HAP-1 (cell line): ENCODE measurements at regions not wholly inside any gene's neighbourhood (a gene's known extent, or its start where the extent isn't known, plus 50 kb on each side); places are given as distances from the start of the nearest gene placed in this dataset.

Experiments
- DNase-seq, 2 experiments: peaks; one replicate each; pipeline ENCODE4 v3.0.0-alpha.2; 2016 to 2020; ENCODE audit warnings: low spot score in 2 of 2
- H3K27me3 ChIP-seq: fragments of 250-450 bp; sonication (Bioruptor Pico); 2 replicates; pipeline ENCODE4 v1.5.1; 2020; ENCODE audit warnings: low read depth, mild to moderate bottlenecking, moderate library complexity
- H3K36me3 ChIP-seq: fragments of 250-450 bp; sonication (Bioruptor Pico); replicated peaks from 2 replicates; pipeline ENCODE4 v1.5.1; 2020; ENCODE audit warnings: mild to moderate bottlenecking
- H3K4me1 ChIP-seq: fragments of 250-450 bp; sonication (Bioruptor Pico); 2 replicates; pipeline ENCODE4 v1.5.1; 2020; ENCODE audit warnings: mild to moderate bottlenecking
- H3K4me3 ChIP-seq: fragments of 250-450 bp; sonication (Bioruptor Pico); 2 replicates; pipeline ENCODE4 v1.5.1; 2020; ENCODE audit warnings: mild to moderate bottlenecking, moderate library complexity
- H3K9me3 ChIP-seq: fragments of 250-450 bp; sonication (Bioruptor Pico); 2 replicates; pipeline ENCODE4 v1.5.1; 2020; ENCODE audit warnings: mild to moderate bottlenecking, moderate library complexity
- in situ Hi-C: fragments of 300-500 bp; cut with MboI; formaldehyde crosslinking; loops from 3 replicates; pipeline ENCODE4 v1.14.3; 2020; ENCODE audit warnings: low sequenced_read_pairs, inconsistent platforms, mixed read lengths

- no peak overlapping the region for H3K4me3 ChIP-seq
- H3K36me3 ChIP-seq = no peaks in the 10 kb centered on the region
- in situ Hi-C loops = no loop called here
- no peak for DNase-seq
- no peaks in the 10 kb centered on the region for H3K9me3 ChIP-seq
- no peaks in the 10 kb centered on the region for H3K27me3 ChIP-seq
- no peaks in the 10 kb centered on the region for H3K4me1 ChIP-seq
Observed at GRCh38 chr2:145288650-145289496, 769.0 kb upstream of the ZEB2 start.

- Histone ChIP-seq H3K36me3 (no peaks in the 10 kb centered on the region), H3K27me3 (no peaks in the 10 kb centered on the region), H3K9me3 (no peaks in the 10 kb centered on the region), H3K4me1 (peaks cover 6% of the 10 kb centered on the region), H3K4me3 (no peak overlapping the region)
- DNase-seq = no peak
- in situ Hi-C loops = no loop called here
Observed at GRCh38 chr2:145287736-145288135, 767.8 kb upstream of the ZEB2 start.

GRCh38 chr2:145286716-145287275 lies 766.9 kb upstream of the ZEB2 start:
- H3K27me3 ChIP-seq = no peaks in the 10 kb centered on the region
- H3K4me3 ChIP-seq = no peak overlapping the region
- no peaks in the 10 kb centered on the region for H3K36me3 ChIP-seq
- DNase-seq = no peak
- H3K4me1 ChIP-seq = peaks cover 6% of the 10 kb centered on the region
- in situ Hi-C loops = no loop called here
- H3K9me3 ChIP-seq = no peaks in the 10 kb centered on the region

- Histone ChIP-seq H3K27me3 (no peaks in the 10 kb centered on the region), H3K36me3 (no peaks in the 10 kb centered on the region), H3K4me3 (no peak overlapping the region), H3K4me1 (peaks cover 6% of the 10 kb centered on the region), H3K9me3 (no peaks in the 10 kb centered on the region)
- no peak for DNase-seq
- in situ Hi-C loops = no loop called here
Observed at GRCh38 chr2:145284551-145284950, 764.6 kb upstream of the ZEB2 start.

- H3K27me3 ChIP-seq = no peaks in the 10 kb centered on the region
- no peaks in the 10 kb centered on the region for H3K9me3 ChIP-seq
- H3K4me1 ChIP-seq = peaks cover 6% of the 10 kb centered on the region
- H3K4me3 ChIP-seq = no peak overlapping the region
- no peaks in the 10 kb centered on the region for H3K36me3 ChIP-seq
- in situ Hi-C loops = no loop called here
- no peak for DNase-seq
Observed at GRCh38 chr2:145283131-145283530, 763.2 kb upstream of the ZEB2 start.

GRCh38 chr2:145277922-145278321 lies 758.0 kb upstream of the ZEB2 start:
- no peak overlapping the region for H3K4me3 ChIP-seq
- in situ Hi-C loops = no loop called here
- no peaks in the 10 kb centered on the region for H3K27me3 ChIP-seq
- H3K9me3 ChIP-seq = no peaks in the 10 kb centered on the region
- no peaks in the 10 kb centered on the region for H3K36me3 ChIP-seq
- H3K4me1 ChIP-seq = no peaks in the 10 kb centered on the region
- no peak for DNase-seq

GRCh38 chr2:145273840-145274239 lies 753.9 kb upstream of the ZEB2 start:
- in situ Hi-C loops = no loop called here
- Histone ChIP-seq H3K9me3 (no peaks in the 10 kb centered on the region), H3K36me3 (no peaks in the 10 kb centered on the region), H3K27me3 (no peaks in the 10 kb centered on the region), H3K4me1 (no peaks in the 10 kb centered on the region), H3K4me3 (no peak overlapping the region)
- DNase-seq = no peak

GRCh38 chr2:145268931-145269330 lies 749.0 kb upstream of the ZEB2 start:
- no peaks in the 10 kb centered on the region for H3K27me3 ChIP-seq
- in situ Hi-C loops = no loop called here
- no peaks in the 10 kb centered on the region for H3K4me1 ChIP-seq
- no peak overlapping the region for H3K4me3 ChIP-seq
- H3K36me3 ChIP-seq = no peaks in the 10 kb centered on the region
- no peak for DNase-seq
- H3K9me3 ChIP-seq = no peaks in the 10 kb centered on the region

GRCh38 chr2:145267451-145267850 lies 747.5 kb upstream of the ZEB2 start:
- in situ Hi-C loops = no loop called here
- no peak for DNase-seq
- no peaks in the 10 kb centered on the region for H3K4me1 ChIP-seq
- no peaks in the 10 kb centered on the region for H3K27me3 ChIP-seq
- no peak overlapping the region for H3K4me3 ChIP-seq
- H3K9me3 ChIP-seq = no peaks in the 10 kb centered on the region
- no peaks in the 10 kb centered on the region for H3K36me3 ChIP-seq

- Histone ChIP-seq H3K4me3 (no peak overlapping the region), H3K36me3 (no peaks in the 10 kb centered on the region)
- in situ Hi-C loops = no loop called here
Observed at GRCh38 chr2:145265244-145265643, 745.3 kb upstream of the ZEB2 start.

GRCh38 chr2:145260674-145261073 lies 740.8 kb upstream of the ZEB2 start:
- Histone ChIP-seq H3K4me3 (no peak overlapping the region), H3K27me3 (no peaks in the 10 kb centered on the region), H3K36me3 (no peaks in the 10 kb centered on the region), H3K9me3 (no peaks in the 10 kb centered on the region), H3K4me1 (peaks cover 10% of the 10 kb centered on the region; the same call in 1 of the 2 replicates)
- in situ Hi-C loops = no loop called here
- DNase-seq = no peak

More at GRCh38 chr2:145265244-145265643, 745.3 kb upstream of the ZEB2 start:
- no peaks in the 10 kb centered on the region for H3K4me1 ChIP-seq
- no peaks in the 10 kb centered on the region for H3K9me3 ChIP-seq
- no peak for DNase-seq
- no peaks in the 10 kb centered on the region for H3K27me3 ChIP-seq

- peaks cover 10% of the 10 kb centered on the region; the same call in 1 of the 2 replicates for H3K4me1 ChIP-seq
- H3K27me3 ChIP-seq = no peaks in the 10 kb centered on the region
- H3K4me3 ChIP-seq = no peak overlapping the region
- DNase-seq = no peak
- no peaks in the 10 kb centered on the region for H3K9me3 ChIP-seq
- H3K36me3 ChIP-seq = no peaks in the 10 kb centered on the region
- in situ Hi-C loops = no loop called here
Observed at GRCh38 chr2:145260081-145260480, 740.2 kb upstream of the ZEB2 start.

- in situ Hi-C loops = no loop called here
- Histone ChIP-seq H3K36me3 (no peaks in the 10 kb centered on the region), H3K27me3 (no peaks in the 10 kb centered on the region), H3K9me3 (no peaks in the 10 kb centered on the region; the same call in 1 of the 2 replicates), H3K4me3 (no peak overlapping the region), H3K4me1 (peaks cover 10% of the 10 kb centered on the region; the same call in 1 of the 2 replicates)
- no peak for DNase-seq
Observed at GRCh38 chr2:145258903-145259579, 739.1 kb upstream of the ZEB2 start.

- Histone ChIP-seq H3K27me3 (no peaks in the 10 kb centered on the region), H3K36me3 (no peaks in the 10 kb centered on the region), H3K4me3 (no peak overlapping the region), H3K4me1 (peaks cover 10% of the 10 kb centered on the region; the same call in 1 of the 2 replicates), H3K9me3 (no peaks in the 10 kb centered on the region; the same call in 1 of the 2 replicates)
- in situ Hi-C loops = no loop called here
- DNase-seq = no peak
Observed at GRCh38 chr2:145257931-145258330, 738.0 kb upstream of the ZEB2 start.
